ENCODE measurements at regions not wholly inside any gene's neighbourhood (a gene's known extent, or its start where the extent isn't known, plus 50 kb on each side); places are given as distances from the start of the nearest gene placed in this dataset.

DNA sequence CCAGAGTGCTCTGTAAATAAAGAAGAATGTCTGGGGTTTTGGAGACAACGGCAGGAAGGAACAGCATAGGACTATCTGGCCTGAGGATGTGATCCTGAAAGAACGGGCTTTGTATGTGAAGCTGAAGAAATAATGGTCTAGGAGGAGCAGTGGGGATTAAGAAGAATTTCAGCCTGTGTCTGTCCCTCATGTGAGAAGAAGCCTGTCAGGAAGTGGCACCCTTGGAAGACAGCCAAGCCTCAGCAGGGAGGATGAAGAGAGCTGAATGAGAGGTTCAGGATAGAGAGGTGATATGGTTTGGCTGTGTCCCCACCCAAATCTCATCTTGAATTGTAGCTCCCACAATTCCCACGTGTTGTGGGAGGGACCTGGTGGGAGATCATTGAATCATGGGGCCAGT is 56.9 kb upstream of the TCL1A start:
- TF ChIP-seq, protein P1, sequence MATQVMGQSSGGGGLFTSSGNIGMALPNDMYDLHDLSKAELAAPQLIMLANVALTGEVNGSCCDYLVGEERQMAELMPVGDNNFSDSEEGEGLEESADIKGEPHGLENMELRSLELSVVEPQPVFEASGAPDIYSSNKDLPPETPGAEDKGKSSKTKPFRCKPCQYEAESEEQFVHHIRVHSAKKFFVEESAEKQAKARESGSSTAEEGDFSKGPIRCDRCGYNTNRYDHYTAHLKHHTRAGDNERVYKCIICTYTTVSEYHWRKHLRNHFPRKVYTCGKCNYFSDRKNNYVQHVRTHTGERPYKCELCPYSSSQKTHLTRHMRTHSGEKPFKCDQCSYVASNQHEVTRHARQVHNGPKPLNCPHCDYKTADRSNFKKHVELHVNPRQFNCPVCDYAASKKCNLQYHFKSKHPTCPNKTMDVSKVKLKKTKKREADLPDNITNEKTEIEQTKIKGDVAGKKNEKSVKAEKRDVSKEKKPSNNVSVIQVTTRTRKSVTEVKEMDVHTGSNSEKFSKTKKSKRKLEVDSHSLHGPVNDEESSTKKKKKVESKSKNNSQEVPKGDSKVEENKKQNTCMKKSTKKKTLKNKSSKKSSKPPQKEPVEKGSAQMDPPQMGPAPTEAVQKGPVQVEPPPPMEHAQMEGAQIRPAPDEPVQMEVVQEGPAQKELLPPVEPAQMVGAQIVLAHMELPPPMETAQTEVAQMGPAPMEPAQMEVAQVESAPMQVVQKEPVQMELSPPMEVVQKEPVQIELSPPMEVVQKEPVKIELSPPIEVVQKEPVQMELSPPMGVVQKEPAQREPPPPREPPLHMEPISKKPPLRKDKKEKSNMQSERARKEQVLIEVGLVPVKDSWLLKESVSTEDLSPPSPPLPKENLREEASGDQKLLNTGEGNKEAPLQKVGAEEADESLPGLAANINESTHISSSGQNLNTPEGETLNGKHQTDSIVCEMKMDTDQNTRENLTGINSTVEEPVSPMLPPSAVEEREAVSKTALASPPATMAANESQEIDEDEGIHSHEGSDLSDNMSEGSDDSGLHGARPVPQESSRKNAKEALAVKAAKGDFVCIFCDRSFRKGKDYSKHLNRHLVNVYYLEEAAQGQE (IDR thresholded peaks at IDR 0.05; ENCODE audit: insufficient read depth in 1 of 2, low read depth in 2 of 2, low read length in 2 of 2), result no peak
- TF ChIP-seq TAF1 (IDR thresholded peaks at IDR 0.05; ENCODE audit: borderline replicate concordance, insufficient read depth, low read length) (no peak), POLR2AphosphoS5 (IDR thresholded peaks at IDR 0.05; ENCODE audit: low read depth, low read length) (no peak), FOXP2 (optimal IDR thresholded peaks at IDR 0.05; ENCODE audit: borderline replicate concordance, extremely low read depth, extremely low read length, insufficient read depth) (no peak), SIN3A (IDR thresholded peaks at IDR 0.05; ENCODE audit: borderline replicate concordance, insufficient read depth, low read length) (no peak)
